M059J (cell line): ENCODE measurements at regions not wholly inside any gene's neighbourhood (a gene's known extent, or its start where the extent isn't known, plus 50 kb on each side); places are given as distances from the start of the nearest gene placed in this dataset.
A peak's percentile ranks its signal among the peaks of the same experiment; 100 is the strongest.

Experiments used
- DNase-seq: peaks from one replicate; pipeline ENCODE4 v3.0.0-alpha.2; 2012; ENCODE audit warnings: low read depth

DNA sequence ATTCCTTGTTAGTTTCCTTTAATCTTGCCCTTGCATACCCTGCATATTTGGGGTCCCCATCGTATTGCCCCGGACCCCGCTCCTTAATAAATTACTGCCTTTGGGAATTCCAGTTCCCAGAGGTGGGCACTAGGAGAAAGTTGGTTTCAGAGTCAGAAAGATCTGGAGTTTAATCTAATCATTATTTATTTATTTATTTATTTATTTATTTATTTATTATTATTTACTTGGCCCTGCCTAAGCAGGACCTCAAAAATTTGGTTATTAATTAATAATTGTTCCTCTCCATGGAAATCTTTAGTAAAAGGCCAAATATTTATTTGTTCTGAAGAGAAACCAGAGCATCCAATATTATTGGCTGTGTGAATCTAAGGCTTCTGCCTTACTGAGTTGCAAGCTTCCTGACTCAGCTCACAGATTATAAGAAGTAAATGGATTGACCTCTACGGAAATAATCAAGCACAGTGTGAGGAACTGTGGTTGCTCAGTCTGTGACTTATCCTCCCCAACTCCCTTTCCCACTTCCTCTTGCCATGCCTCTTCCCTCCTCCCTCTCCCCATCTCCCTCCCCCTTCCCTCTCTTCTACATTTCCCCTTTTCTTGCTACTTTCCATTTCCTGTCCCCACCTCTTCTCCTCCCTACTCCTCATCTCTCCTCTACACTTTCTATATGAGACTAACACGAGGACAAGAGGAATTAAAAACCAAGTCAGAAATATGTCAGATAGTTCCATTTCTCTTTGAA is 61.5 kb upstream of the AP1S2 start:
- DNase-seq, result peak; percentile 34

DNA sequence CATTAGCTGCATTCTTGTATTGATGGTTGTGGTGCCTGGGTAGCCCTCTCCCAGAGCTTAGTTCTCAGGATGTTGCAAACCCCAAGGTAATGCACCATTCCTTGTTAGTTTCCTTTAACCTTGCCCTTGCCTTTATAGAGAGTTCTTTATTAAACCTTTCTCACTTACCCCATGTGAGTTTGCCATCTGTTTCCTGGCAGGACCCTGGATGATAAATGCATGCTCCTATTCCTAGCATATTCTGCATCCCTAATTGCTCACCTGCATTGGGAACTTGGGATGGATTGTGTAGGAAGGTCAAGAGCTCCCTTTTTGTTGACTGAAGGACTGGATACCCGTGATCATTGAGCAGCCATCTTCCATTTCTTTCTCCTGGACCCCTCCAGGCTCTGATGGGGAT is 59.9 kb upstream of the AP1S2 start:
- no peak for DNase-seq

DNA sequence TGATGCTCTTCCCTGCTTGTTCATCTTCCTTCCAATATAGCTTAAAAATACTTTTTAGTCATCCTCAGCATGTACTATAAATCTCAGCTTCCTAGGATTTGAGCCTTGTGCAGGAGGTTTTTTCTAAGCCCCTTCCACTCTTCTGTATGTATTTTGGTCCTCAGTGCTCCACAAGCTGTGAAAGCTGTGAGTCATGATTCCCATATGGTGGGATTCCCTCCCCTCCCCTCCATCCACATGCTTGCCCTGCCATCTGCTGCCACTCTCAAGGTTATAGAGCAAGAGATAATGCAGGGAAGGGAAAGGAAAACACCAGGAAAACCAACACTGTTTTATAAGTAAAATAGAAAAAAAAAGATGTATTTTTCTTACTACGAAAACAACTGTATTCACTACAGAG is 58.5 kb upstream of the AP1S2 start:
- no peak for DNase-seq

GRCh38 chrX:15911734-15912550 is 57.3 kb upstream of the AP1S2 start:
- DNase-seq, result no peak

GRCh38 chrX:15909605-15910004 is 55.0 kb upstream of the AP1S2 start:
- no peak for DNase-seq

DNA sequence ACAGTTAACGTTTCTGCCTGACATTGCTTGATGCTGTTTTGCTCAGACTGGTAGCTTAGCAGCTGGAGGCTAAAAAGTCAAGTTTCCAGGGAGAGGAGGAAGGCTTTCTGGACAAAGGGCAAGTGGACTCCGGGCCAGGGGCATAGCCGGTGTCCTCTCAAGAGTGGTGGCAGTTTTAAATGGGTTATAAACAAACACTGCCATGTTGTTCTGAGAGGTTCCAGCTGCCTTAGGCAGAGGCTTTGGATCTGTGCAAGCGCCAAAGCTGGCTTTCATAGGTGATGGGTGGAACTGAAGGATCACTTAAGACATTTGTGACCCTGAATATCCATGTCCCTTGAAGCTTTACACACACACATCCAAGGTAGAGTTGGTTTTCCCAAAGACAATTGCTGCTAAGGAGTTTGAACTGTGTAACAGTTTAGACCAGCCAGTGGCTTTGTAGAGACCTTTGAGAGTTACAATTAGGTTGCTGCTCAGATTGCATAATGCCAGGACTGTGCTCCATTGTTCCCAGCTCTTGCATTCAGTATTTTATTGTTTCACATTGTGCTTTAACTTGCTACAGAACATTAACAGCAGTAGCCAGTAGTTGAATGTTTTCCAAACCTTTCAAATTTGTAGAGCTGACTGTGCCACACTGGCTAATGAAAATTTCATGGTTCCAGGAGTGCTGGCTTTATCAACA is 54.1 kb upstream of the AP1S2 start:
- DNase-seq, result no peak

DNA sequence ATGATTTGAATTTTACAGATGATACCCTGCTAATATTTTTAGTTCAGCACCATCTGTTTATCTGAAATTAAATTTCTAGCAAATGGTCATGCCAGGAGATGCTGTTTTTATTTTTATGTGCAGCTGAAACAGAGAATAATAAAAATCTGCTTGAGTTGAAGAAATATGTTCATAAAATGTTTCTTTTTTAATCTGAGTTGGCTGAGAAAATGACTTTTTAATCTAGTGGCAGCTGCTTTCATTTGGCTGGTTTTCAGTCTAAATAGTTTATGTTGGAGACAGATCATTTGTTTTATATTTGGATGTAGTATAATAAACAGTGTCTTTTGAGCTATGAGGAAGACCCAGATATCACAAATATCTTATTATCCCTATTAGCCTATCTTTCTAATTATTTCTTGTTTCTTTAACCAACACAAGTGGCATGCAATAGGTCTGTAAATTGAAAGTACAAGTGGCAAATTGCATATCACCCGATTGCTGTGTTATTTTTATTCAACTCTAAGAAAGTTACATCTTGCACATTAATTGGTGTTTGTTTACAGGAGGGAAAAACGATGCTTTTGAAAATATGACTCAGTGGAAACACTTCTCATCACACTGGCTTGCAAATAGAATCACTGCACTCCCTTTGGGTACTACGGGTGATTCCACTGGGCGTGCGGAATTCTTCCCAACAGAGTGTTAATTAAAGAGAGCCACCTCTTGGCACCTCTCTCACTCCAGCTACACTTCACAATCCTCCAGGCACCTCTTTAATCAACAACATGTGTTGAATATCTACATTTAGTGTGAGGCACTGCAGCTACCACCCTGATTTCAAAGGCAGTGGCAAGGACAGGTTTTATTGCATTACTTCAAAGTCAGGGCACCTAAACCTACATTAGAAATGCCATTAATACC is 51.7 kb upstream of the AP1S2 start:
- no peak for DNase-seq
